Endothelial cell of umbilical vein (primary cell): ENCODE measurements at regions not wholly inside any gene's neighbourhood (a gene's known extent, or its start where the extent isn't known, plus 50 kb on each side); places are given as distances from the start of the nearest gene placed in this dataset.
"Not testable (repeated sequence)": the region's sequence is repeated elsewhere in the genome, so short reads cannot be mapped to it uniquely, and the experiment has no call there.

ENCODE experiments used
- CTCF ChIP-seq, 2 donors: IDR thresholded peaks; 1 replicate in 1 of 2; 2 replicates in 1 of 2; pipeline ENCODE4 v1.5.1; 2011; ENCODE audit warnings: low read length in 2 of 2, mild to moderate bottlenecking in 2 of 2, moderate library complexity in 2 of 2, control low read depth in 1 of 2, inconsistent platforms in 1 of 2, low read depth in 1 of 2; ENCODE audit not compliant: insufficient read depth in 1 of 2; ENCODE audit errors: extremely low read depth in 1 of 2
- EZH2 ChIP-seq: IDR thresholded peaks from 2 replicates; pipeline ENCODE4 v1.6.1; 2012; ENCODE audit warnings: borderline replicate concordance, low read depth, mild to moderate bottlenecking, moderate library complexity, low read length, inconsistent platforms; ENCODE audit not compliant: severe bottlenecking
- FOS ChIP-seq: IDR thresholded peaks from 2 replicates; pipeline ENCODE4 v1.6.1; 2011; ENCODE audit warnings: mild to moderate bottlenecking, low read length, moderate library complexity, borderline replicate concordance; ENCODE audit not compliant: insufficient read depth
- MAX ChIP-seq: IDR thresholded peaks from 2 replicates; pipeline ENCODE4 v1.6.1; 2011; ENCODE audit not compliant: insufficient read depth, insufficient read length
- MYC ChIP-seq: IDR thresholded peaks from one replicate; pipeline ENCODE4 v1.6.1; 2011; ENCODE audit warnings: mild to moderate bottlenecking, low read depth, low read length
- POLR2A ChIP-seq: IDR thresholded peaks from 2 replicates; pipeline ENCODE4 v1.6.1; 2012; ENCODE audit warnings: low read depth, mild to moderate bottlenecking, control low read depth, low read length
- POLR2AphosphoS5 ChIP-seq: IDR thresholded peaks from 2 replicates; pipeline ENCODE4 v1.6.1; 2012; ENCODE audit warnings: low read depth, mild to moderate bottlenecking, control low read depth, low read length, moderate library complexity; ENCODE audit not compliant: insufficient read depth

GRCh38 chr11:24415955-24416636, 80.8 kb upstream of the LUZP2 start:
- TF ChIP-seq POLR2AphosphoS5; MAX; CTCF (IDR thresholded peaks at IDR 0.05; ENCODE audit: extremely low read depth in 1 of 2, insufficient read depth in 1 of 2, low read depth in 1 of 2, low read length in 2 of 2); EZH2; MYC; POLR2A; FOS: not testable (repeated sequence)
